HEK293 (cell line): ENCODE measurements at regions not wholly inside any gene's neighbourhood (a gene's known extent, or its start where the extent isn't known, plus 50 kb on each side); places are given as distances from the start of the nearest gene placed in this dataset.

ENCODE experiments used
- CTCF ChIA-PET: fragments of 350-600 bp; formaldehyde crosslinking; extraction: SDS; loops from one replicate; lab custom pipeline; 2021; ENCODE audit warnings: antibody characterized with exemption; lab: Yijun Ruan, JAX
- POLR2A ChIA-PET: fragments of 300-600 bp; formaldehyde crosslinking; extraction: SDS; loops from one replicate; lab custom pipeline; 2020; ENCODE audit warnings: antibody characterized with exemption, inconsistent platforms; lab: Yijun Ruan, JAX
- H3K27ac ChIP-seq: fragments of 200-500 bp; sonication (Bioruptor generic); 2 replicates; pipeline ENCODE4 v1.5.1; 2014; ENCODE audit warnings: low read depth, low read length, control low read depth, inconsistent platforms; ENCODE audit errors: extremely low read depth
- H3K36me3 ChIP-seq, 2 experiments: fragments of 200-500 bp in 1 of 2; sonication (Bioruptor generic) in 1 of 2; 1 replicate in 1 of 2; 2 replicates in 1 of 2; pipeline ENCODE4 v1.5.1; 2014 to 2017; ENCODE audit warnings: inconsistent platforms in 2 of 2, low read length in 2 of 2; ENCODE audit not compliant: control insufficient read depth in 2 of 2, insufficient read depth in 1 of 2
- H3K4me1 ChIP-seq: fragments of 200-500 bp; sonication (Bioruptor generic); 2 replicates; pipeline ENCODE4 v1.5.1; 2014; ENCODE audit warnings: mild to moderate bottlenecking, low read length, inconsistent platforms; ENCODE audit not compliant: control insufficient read depth, insufficient read depth
- H3K4me3 ChIP-seq: 2 replicates; pipeline ENCODE4 v1.5.1; 2011; ENCODE audit warnings: low read depth, mild to moderate bottlenecking, control low read depth, low read length, moderate library complexity
- H3K9me3 ChIP-seq: fragments of 200-500 bp; sonication (Bioruptor generic); 2 replicates; pipeline ENCODE4 v1.5.1; 2014; ENCODE audit warnings: low read depth, low read length, inconsistent platforms; ENCODE audit not compliant: control insufficient read depth, insufficient read depth
- BCL11B ChIP-seq: fragments of 450-650 bp; formaldehyde crosslinking; IDR thresholded peaks from 2 replicates; pipeline ENCODE4 v1.5.1; 2016; ENCODE audit warnings: low read depth, missing biosample characterization, missing genetic modification characterization
- HOXC10 ChIP-seq: sonication (generic); formaldehyde crosslinking; IDR thresholded peaks from 2 replicates; pipeline ENCODE4 v1.8.1; 2023; ENCODE audit warnings: mild to moderate bottlenecking, missing genetic modification reagents
- SETDB1 ChIP-seq: IDR thresholded peaks from one replicate; pipeline ENCODE4 v1.6.1; 2017; ENCODE audit warnings: mild to moderate bottlenecking, low read length, moderate library complexity, mixed read lengths; ENCODE audit not compliant: insufficient read length
- ZBTB1 ChIP-seq: fragments of 450-650 bp; formaldehyde crosslinking; IDR thresholded peaks from 2 replicates; pipeline ENCODE4 v1.5.1; 2016; ENCODE audit warnings: missing biosample characterization, missing genetic modification characterization
- ZBTB7A ChIP-seq: fragments of 450-650 bp; formaldehyde crosslinking; IDR thresholded peaks from 2 replicates; pipeline ENCODE4 v1.5.1; 2016; ENCODE audit warnings: low read depth, missing biosample characterization, missing genetic modification characterization
- ZNF211 ChIP-seq: fragments of 450-650 bp; formaldehyde crosslinking; IDR thresholded peaks from 2 replicates; pipeline ENCODE4 v1.5.1; 2016; ENCODE audit warnings: low read depth, missing biosample characterization, missing genetic modification characterization
- ZNF24 ChIP-seq: fragments of 450-650 bp; formaldehyde crosslinking; IDR thresholded peaks from 2 replicates; pipeline ENCODE4 v1.5.1; 2016; ENCODE audit warnings: missing biosample characterization, missing genetic modification characterization
- ZNF248 ChIP-seq: fragments of 450-650 bp; formaldehyde crosslinking; IDR thresholded peaks from 2 replicates; pipeline ENCODE4 v1.5.1; 2017; ENCODE audit warnings: missing biosample characterization, missing genetic modification characterization
- ZNF274 ChIP-seq, 2 experiments: fragments of 200-500 bp in 1 of 2; fragments of 450-650 bp in 1 of 2; sonication (Bioruptor generic) in 1 of 2; formaldehyde crosslinking in 1 of 2; IDR thresholded peaks; 2 replicates each; pipeline versions ENCODE4 v1.5.1 to v1.6.1; 2014 to 2016; ENCODE audit warnings: borderline replicate concordance in 1 of 2, inconsistent platforms in 1 of 2, low read length in 1 of 2, missing biosample characterization in 1 of 2, missing genetic modification characterization in 1 of 2
- ZNF529 ChIP-seq: fragments of 450-650 bp; formaldehyde crosslinking; IDR thresholded peaks from 2 replicates; pipeline ENCODE4 v1.5.1; 2017; ENCODE audit warnings: missing genetic modification characterization, missing biosample characterization; ENCODE audit not compliant: insufficient replicate concordance
- ZNF555 ChIP-seq: fragments of 450-650 bp; formaldehyde crosslinking; conservative IDR thresholded peaks from 2 replicates; pipeline ENCODE4 v1.5.1; 2017; ENCODE audit warnings: missing biosample characterization, mild to moderate bottlenecking, missing genetic modification characterization, inconsistent platforms
- ZNF677 ChIP-seq: fragments of 450-650 bp; IDR thresholded peaks from 2 replicates; pipeline ENCODE4 v1.5.0; 2018; ENCODE audit warnings: missing biosample characterization, mild to moderate bottlenecking, missing genetic modification characterization, moderate library complexity
- ZNF701 ChIP-seq: fragments of 450-650 bp; formaldehyde crosslinking; IDR thresholded peaks from 2 replicates; pipeline ENCODE4 v1.5.1; 2016; ENCODE audit warnings: missing biosample characterization, missing genetic modification characterization
- ZNF777 ChIP-seq: fragments of 450-650 bp; formaldehyde crosslinking; IDR thresholded peaks from 2 replicates; pipeline ENCODE4 v1.5.1; 2017; ENCODE audit warnings: missing biosample characterization, missing genetic modification characterization, borderline replicate concordance
- ZNF785 ChIP-seq: fragments of 450-650 bp; formaldehyde crosslinking; IDR thresholded peaks from 2 replicates; pipeline ENCODE4 v1.5.1; 2016; ENCODE audit warnings: missing biosample characterization, missing genetic modification characterization
- TF ChIP-seq, protein P1 (sequence below): fragments of 450-650 bp; formaldehyde crosslinking; IDR thresholded peaks from 2 replicates; pipeline ENCODE4 v1.5.1; 2016; ENCODE audit warnings: missing biosample characterization, missing genetic modification characterization, borderline replicate concordance
- TF ChIP-seq, protein P2 (sequence below): fragments of 450-650 bp; formaldehyde crosslinking; IDR thresholded peaks from 2 replicates; pipeline ENCODE4 v1.5.1; 2016; ENCODE audit warnings: missing biosample characterization, missing genetic modification characterization
- TF ChIP-seq, protein P3 (sequence below): fragments of 450-650 bp; formaldehyde crosslinking; IDR thresholded peaks from 2 replicates; pipeline ENCODE4 v1.5.1; 2016; ENCODE audit warnings: missing biosample characterization, missing genetic modification characterization
- TF ChIP-seq, protein P4 (sequence below): fragments of 450-650 bp; formaldehyde crosslinking; IDR thresholded peaks from 2 replicates; pipeline ENCODE4 v1.5.1; 2017; ENCODE audit warnings: missing biosample characterization, missing genetic modification characterization
- TF ChIP-seq, protein P5 (sequence below): fragments of 450-650 bp; IDR thresholded peaks from 2 replicates; pipeline ENCODE4 v1.5.1; 2018; ENCODE audit warnings: missing biosample characterization, mild to moderate bottlenecking, missing genetic modification characterization

DNA sequence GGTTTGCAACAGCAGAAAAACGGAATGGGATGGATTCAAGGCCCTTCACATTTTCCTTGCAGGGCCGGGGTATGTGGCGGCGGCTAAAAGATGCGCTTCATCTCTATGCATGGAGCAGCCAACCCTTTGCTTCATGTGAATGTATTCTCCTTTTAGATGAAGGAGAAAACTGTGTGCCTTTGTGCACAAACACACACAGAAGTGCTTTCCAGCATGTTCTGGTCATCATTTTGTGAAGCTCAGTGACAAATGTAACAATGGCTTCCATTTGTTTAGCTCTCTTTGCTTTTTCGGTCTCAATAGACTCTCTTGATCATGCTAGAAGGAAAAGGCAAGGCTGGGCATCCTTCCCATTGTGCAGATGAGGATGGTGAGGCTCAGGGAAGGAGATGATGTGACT, 161.7 kb upstream of the MKI67 start:
- no peaks in the 10 kb centered on the region for H3K4me1 ChIP-seq
- CTCF ChIA-PET = interaction anchor here (1.2 kb wide), 1 partner anchor 24 kb away, joined by 5 read pairs; no protein-coding TSS in a partner anchor
- no peak overlapping the region for H3K27ac ChIP-seq
- POLR2A ChIA-PET = no interaction called here
- H3K9me3 ChIP-seq = no peaks in the 10 kb centered on the region
- TF ChIP-seq, protein P1, sequence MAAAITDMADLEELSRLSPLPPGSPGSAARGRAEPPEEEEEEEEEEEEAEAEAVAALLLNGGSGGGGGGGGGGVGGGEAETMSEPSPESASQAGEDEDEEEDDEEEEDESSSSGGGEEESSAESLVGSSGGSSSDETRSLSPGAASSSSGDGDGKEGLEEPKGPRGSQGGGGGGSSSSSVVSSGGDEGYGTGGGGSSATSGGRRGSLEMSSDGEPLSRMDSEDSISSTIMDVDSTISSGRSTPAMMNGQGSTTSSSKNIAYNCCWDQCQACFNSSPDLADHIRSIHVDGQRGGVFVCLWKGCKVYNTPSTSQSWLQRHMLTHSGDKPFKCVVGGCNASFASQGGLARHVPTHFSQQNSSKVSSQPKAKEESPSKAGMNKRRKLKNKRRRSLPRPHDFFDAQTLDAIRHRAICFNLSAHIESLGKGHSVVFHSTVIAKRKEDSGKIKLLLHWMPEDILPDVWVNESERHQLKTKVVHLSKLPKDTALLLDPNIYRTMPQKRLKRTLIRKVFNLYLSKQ (tag by site-specific recombination) = no peak
- TF ChIP-seq, protein P2, sequence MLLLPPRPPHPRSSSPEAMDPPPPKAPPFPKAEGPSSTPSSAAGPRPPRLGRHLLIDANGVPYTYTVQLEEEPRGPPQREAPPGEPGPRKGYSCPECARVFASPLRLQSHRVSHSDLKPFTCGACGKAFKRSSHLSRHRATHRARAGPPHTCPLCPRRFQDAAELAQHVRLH = no peak
- TF ChIP-seq, protein P3, sequence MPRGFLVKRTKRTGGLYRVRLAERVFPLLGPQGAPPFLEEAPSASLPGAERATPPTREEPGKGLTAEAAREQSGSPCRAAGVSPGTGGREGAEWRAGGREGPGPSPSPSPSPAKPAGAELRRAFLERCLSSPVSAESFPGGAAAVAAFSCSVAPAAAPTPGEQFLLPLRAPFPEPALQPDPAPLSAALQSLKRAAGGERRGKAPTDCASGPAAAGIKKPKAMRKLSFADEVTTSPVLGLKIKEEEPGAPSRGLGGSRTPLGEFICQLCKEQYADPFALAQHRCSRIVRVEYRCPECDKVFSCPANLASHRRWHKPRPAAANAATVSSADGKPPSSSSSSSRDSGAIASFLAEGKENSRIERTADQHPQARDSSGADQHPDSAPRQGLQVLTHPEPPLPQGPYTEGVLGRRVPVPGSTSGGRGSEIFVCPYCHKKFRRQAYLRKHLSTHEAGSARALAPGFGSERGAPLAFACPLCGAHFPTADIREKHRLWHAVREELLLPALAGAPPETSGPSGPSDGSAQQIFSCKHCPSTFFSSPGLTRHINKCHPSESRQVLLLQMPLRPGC (tag by site-specific recombination) = no peak
- no peak for TF ChIP-seq ZNF677
- TF ChIP-seq ZNF24 = no peak
- TF ChIP-seq ZNF701 (tag by site-specific recombination) = no peak
- TF ChIP-seq ZNF248 (tag by site-specific recombination) = no peak
- no peak for TF ChIP-seq ZNF529 (tag by site-specific recombination)
- TF ChIP-seq ZNF777 (tag by site-specific recombination) = no peak
- TF ChIP-seq SETDB1 = no peak
- no peak for TF ChIP-seq ZBTB7A (tag by site-specific recombination)
- TF ChIP-seq ZBTB1 (tag by site-specific recombination) = no peak
- TF ChIP-seq ZNF274 (IDR thresholded peaks at IDR 0.05; ENCODE audit: low read length) = no peak
- no peak for TF ChIP-seq ZNF274 (tag by site-specific recombination; IDR thresholded peaks at IDR 0.05; ENCODE audit: borderline replicate concordance)
- TF ChIP-seq ZNF785 (tag by site-specific recombination) = no peak
- H3K4me3 ChIP-seq = no peak overlapping the region
- H3K36me3 ChIP-seq = no peaks in the 10 kb centered on the region

DNA sequence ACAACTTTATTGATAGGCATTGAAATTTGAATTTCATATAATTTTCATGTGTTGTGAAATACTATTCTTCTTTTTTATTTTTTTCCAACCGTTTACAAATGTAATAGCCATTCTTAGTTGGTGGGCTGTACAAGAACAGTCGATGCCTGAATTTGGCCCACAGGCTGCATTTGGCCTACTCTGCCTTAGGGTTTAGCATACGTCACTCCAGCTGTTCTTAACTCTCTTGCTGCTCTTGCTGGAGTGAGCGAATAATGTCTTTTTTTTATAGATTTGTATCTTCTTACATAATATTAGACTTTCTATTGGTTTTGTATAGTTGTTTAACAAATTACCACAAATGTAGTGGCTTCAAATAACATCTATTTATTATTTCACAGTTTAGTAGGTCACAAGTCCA, 163.4 kb upstream of the MKI67 start:
- Histone ChIP-seq H3K27ac (no peak overlapping the region), H3K4me3 (no peak overlapping the region), H3K36me3 (no peaks in the 10 kb centered on the region), H3K4me1 (no peaks in the 10 kb centered on the region), H3K9me3 (no peaks in the 10 kb centered on the region)
- ChIA-PET POLR2A (no interaction called here), CTCF (interaction anchor here (0.7 kb wide), 1 partner anchor 1111 kb away, joined by 3 read pairs; no protein-coding TSS in a partner anchor)
- TF ChIP-seq, protein P4, sequence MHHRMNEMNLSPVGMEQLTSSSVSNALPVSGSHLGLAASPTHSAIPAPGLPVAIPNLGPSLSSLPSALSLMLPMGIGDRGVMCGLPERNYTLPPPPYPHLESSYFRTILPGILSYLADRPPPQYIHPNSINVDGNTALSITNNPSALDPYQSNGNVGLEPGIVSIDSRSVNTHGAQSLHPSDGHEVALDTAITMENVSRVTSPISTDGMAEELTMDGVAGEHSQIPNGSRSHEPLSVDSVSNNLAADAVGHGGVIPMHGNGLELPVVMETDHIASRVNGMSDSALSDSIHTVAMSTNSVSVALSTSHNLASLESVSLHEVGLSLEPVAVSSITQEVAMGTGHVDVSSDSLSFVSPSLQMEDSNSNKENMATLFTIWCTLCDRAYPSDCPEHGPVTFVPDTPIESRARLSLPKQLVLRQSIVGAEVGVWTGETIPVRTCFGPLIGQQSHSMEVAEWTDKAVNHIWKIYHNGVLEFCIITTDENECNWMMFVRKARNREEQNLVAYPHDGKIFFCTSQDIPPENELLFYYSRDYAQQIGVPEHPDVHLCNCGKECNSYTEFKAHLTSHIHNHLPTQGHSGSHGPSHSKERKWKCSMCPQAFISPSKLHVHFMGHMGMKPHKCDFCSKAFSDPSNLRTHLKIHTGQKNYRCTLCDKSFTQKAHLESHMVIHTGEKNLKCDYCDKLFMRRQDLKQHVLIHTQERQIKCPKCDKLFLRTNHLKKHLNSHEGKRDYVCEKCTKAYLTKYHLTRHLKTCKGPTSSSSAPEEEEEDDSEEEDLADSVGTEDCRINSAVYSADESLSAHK (tag by site-specific recombination) = no peak
- TF ChIP-seq BCL11B = no peak
- TF ChIP-seq HOXC10 (CRISPR knock-in tag) = no peak
- no peak for TF ChIP-seq ZNF555
- TF ChIP-seq, protein P5, sequence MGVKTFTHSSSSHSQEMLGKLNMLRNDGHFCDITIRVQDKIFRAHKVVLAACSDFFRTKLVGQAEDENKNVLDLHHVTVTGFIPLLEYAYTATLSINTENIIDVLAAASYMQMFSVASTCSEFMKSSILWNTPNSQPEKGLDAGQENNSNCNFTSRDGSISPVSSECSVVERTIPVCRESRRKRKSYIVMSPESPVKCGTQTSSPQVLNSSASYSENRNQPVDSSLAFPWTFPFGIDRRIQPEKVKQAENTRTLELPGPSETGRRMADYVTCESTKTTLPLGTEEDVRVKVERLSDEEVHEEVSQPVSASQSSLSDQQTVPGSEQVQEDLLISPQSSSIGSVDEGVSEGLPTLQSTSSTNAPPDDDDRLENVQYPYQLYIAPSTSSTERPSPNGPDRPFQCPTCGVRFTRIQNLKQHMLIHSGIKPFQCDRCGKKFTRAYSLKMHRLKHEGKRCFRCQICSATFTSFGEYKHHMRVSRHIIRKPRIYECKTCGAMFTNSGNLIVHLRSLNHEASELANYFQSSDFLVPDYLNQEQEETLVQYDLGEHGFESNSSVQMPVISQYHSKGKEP (tag by site-specific recombination) = no peak
- TF ChIP-seq ZNF211 (tag by site-specific recombination) = no peak
